HCT116 (cell line): ENCODE measurements at regions not wholly inside any gene's neighbourhood (a gene's known extent, or its start where the extent isn't known, plus 50 kb on each side); places are given as distances from the start of the nearest gene placed in this dataset.

Experiments
- JUND ChIP-seq: IDR thresholded peaks from 2 replicates; pipeline ENCODE4 v1.6.1; 2012
- SP1 ChIP-seq: IDR thresholded peaks from 2 replicates; pipeline ENCODE4 v1.6.1; 2012; ENCODE audit warnings: low read depth
- TF ChIP-seq, protein P1 (sequence below): IDR thresholded peaks from 2 replicates; pipeline ENCODE4 v1.6.1; 2012

DNA sequence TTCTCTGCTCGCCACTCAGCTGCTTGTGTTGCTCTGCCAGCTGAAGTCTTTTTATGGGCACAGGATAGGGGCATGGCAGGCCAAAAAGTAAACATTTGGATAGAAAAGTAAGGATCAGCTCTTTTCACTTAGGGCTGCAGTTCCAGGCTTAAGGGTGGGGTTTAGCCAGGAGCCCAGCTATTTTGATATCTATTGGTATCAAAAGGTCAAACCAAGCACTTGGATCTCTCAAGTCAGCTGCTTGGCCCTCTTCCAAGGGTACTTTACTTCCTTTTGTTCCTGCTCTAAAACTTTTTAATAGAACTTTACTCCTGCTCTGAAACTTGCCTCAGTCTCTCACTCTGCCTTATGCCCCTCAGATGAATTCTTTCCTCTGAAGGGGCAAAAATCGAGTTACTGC, 55.7 kb upstream of the ABCC4 start:
- TF ChIP-seq SP1 (no peak), JUND (no peak)
- TF ChIP-seq, protein P1, sequence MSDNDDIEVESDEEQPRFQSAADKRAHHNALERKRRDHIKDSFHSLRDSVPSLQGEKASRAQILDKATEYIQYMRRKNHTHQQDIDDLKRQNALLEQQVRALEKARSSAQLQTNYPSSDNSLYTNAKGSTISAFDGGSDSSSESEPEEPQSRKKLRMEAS: no peak
